Hepatocyte (in vitro differentiated cells): ENCODE measurements at regions not wholly inside any gene's neighbourhood (a gene's known extent, or its start where the extent isn't known, plus 50 kb on each side); places are given as distances from the start of the nearest gene placed in this dataset.

ENCODE experiments used
- CTCF ChIP-seq: fragments of 200-600 bp; sonication (generic); IDR thresholded peaks from 2 replicates; pipeline ENCODE4 v1.5.1; 2016; ENCODE audit warnings: antibody characterized with exemption, mild to moderate bottlenecking; ENCODE audit not compliant: poor library complexity
- EZH2 ChIP-seq: fragments of 200-600 bp; sonication (generic); IDR thresholded peaks from 2 replicates; pipeline ENCODE4 v1.6.1; 2016; ENCODE audit warnings: antibody characterized with exemption, mild to moderate bottlenecking, borderline replicate concordance
- EZH2phosphoT487 ChIP-seq: fragments of 200-600 bp; sonication (generic); IDR thresholded peaks from one replicate; pipeline ENCODE4 v1.6.1; 2018; ENCODE audit warnings: antibody characterized with exemption, mild to moderate bottlenecking, low read depth, moderate library complexity; ENCODE audit not compliant: unreplicated experiment, severe bottlenecking

- TF ChIP-seq CTCF (no peak), EZH2phosphoT487 (no peak), EZH2 (no peak)
Observed at GRCh38 chr2:156023229-156023869, 309.2 kb downstream of the NR4A2 start.
